ENCODE measurements at regions not wholly inside any gene's neighbourhood (a gene's known extent, or its start where the extent isn't known, plus 50 kb on each side); places are given as distances from the start of the nearest gene placed in this dataset.

- TF ChIP-seq ZXDC (CRISPR knock-in tag; IDR thresholded peaks at IDR 0.05) (no peak), ZMAT3 (CRISPR knock-in tag; conservative IDR thresholded peaks at IDR 0.05) (no peak), CC2D1A (CRISPR knock-in tag; IDR thresholded peaks at IDR 0.05) (no peak), ZNF34 (CRISPR knock-in tag; IDR thresholded peaks at IDR 0.05; ENCODE audit: borderline replicate concordance) (no peak), RFX3 (CRISPR knock-in tag; IDR thresholded peaks at IDR 0.05) (0 out of 2 replicates have a peak, but pooled peaks have one; percentile 8), ZNF382 (CRISPR knock-in tag; IDR thresholded peaks at IDR 0.05; ENCODE audit: borderline replicate concordance) (no peak), CREM (IDR thresholded peaks at IDR 0.05) (no peak), CREM (CRISPR knock-in tag; IDR thresholded peaks at IDR 0.05) (no peak), ZNF276 (CRISPR knock-in tag; IDR thresholded peaks at IDR 0.05; ENCODE audit: low read depth) (no peak), MXI1 (IDR thresholded peaks at IDR 0.05; ENCODE audit: borderline replicate concordance, low read depth, low read length) (no peak), RFXANK (CRISPR knock-in tag; IDR thresholded peaks at IDR 0.05) (no peak), KDM3A (CRISPR knock-in tag; IDR thresholded peaks at IDR 0.05; ENCODE audit: low read depth) (0 out of 2 replicates have a peak, but pooled peaks have one; percentile 30), THAP9 (CRISPR knock-in tag; IDR thresholded peaks at IDR 0.05; ENCODE audit: borderline replicate concordance) (no peak), ZNF772 (CRISPR knock-in tag; IDR thresholded peaks at IDR 0.05) (no peak), SIN3B (IDR thresholded peaks at IDR 0.05; ENCODE audit: low read length) (no peak), YEATS2 (CRISPR knock-in tag; IDR thresholded peaks at IDR 0.05; ENCODE audit: borderline replicate concordance) (0 out of 2 replicates have a peak, but pooled peaks have one; percentile 20), ELF3 (CRISPR knock-in tag; IDR thresholded peaks at IDR 0.05) (peak; percentile 65; the same call in 1 of the 2 replicates), YY1 (IDR thresholded peaks at IDR 0.05; ENCODE audit: insufficient read depth, insufficient replicate concordance, low read depth, low read length) (no peak), GRHL1 (CRISPR knock-in tag; conservative IDR thresholded peaks at IDR 0.05) (no peak), ZNF616 (CRISPR knock-in tag; IDR thresholded peaks at IDR 0.05; ENCODE audit: low read depth) (no peak), FOXK1 (CRISPR knock-in tag; IDR thresholded peaks at IDR 0.05; ENCODE audit: borderline replicate concordance, low read depth) (no peak; the same call in 1 of the 2 replicates), MTA1 (CRISPR knock-in tag; IDR thresholded peaks at IDR 0.05; ENCODE audit: borderline replicate concordance) (no peak), KMT2B (CRISPR knock-in tag; IDR thresholded peaks at IDR 0.05) (no peak; the same call in 1 of the 2 replicates)
Observed at GRCh38 chr14:34039428-34040047, 88.7 kb upstream of the EGLN3 start (continued).

All from HepG2 (cell line).